ENCODE measurements at regions not wholly inside any gene's neighbourhood (a gene's known extent, or its start where the extent isn't known, plus 50 kb on each side); places are given as distances from the start of the nearest gene placed in this dataset.

GRCh38 chr1:209073879-209074278 lies 509.6 kb upstream of the CAMK1G start:
- no peak overlapping the region for H3K4me3 ChIP-seq
- DNase-seq = no peak
- no peaks in the 10 kb centered on the region for H3K4me1 ChIP-seq (ENCODE audit: insufficient read depth)
- intact Hi-C loops (cut with DNase I) = no loop called here
- no peaks in the 10 kb centered on the region for H3K9me3 ChIP-seq
- H3K36me3 ChIP-seq = no peaks in the 10 kb centered on the region
- TF ChIP-seq POLR2A (IDR thresholded peaks at IDR 0.05) (no peak), CTCF (IDR thresholded peaks at IDR 0.05) (no peak), EP300 (IDR thresholded peaks at IDR 0.05) (no peak)
- no peaks in the 10 kb centered on the region for H3K27me3 ChIP-seq
- no peak overlapping the region for H3K27ac ChIP-seq

GRCh38 chr1:209074575-209075250 lies 508.8 kb upstream of the CAMK1G start:
- H3K9me3 ChIP-seq = no peaks in the 10 kb centered on the region
- no peaks in the 10 kb centered on the region for H3K4me1 ChIP-seq (ENCODE audit: insufficient read depth)
- no peaks in the 10 kb centered on the region for H3K27me3 ChIP-seq
- no peak overlapping the region for H3K27ac ChIP-seq
- intact Hi-C loops (cut with DNase I) = no loop called here
- no peak for DNase-seq
- TF ChIP-seq POLR2A (IDR thresholded peaks at IDR 0.05) (no peak), CTCF (IDR thresholded peaks at IDR 0.05) (no peak), EP300 (IDR thresholded peaks at IDR 0.05) (no peak)
- H3K36me3 ChIP-seq = no peaks in the 10 kb centered on the region
- H3K4me3 ChIP-seq = no peak overlapping the region

- TF ChIP-seq CTCF (IDR thresholded peaks at IDR 0.05) (no peak), EP300 (IDR thresholded peaks at IDR 0.05) (no peak), POLR2A (IDR thresholded peaks at IDR 0.05) (no peak)
- intact Hi-C loops (cut with DNase I) = no loop called here
- Histone ChIP-seq H3K27me3 (no peaks in the 10 kb centered on the region), H3K4me1 (ENCODE audit: insufficient read depth) (no peaks in the 10 kb centered on the region), H3K36me3 (no peaks in the 10 kb centered on the region), H3K27ac (no peak overlapping the region), H3K9me3 (no peaks in the 10 kb centered on the region), H3K4me3 (no peak overlapping the region)
- WGBS, 3 donors = 93 to 96% (median 94%) methylated on average over 3 of the region's 3 CpGs
- no peak for DNase-seq
Observed at GRCh38 chr1:209076688-209077087, 506.8 kb upstream of the CAMK1G start.

GRCh38 chr1:209080170-209080781 lies 503.2 kb upstream of the CAMK1G start:
- intact Hi-C loops (cut with DNase I) = no loop called here
- Histone ChIP-seq H3K4me1 (ENCODE audit: insufficient read depth) (no peaks in the 10 kb centered on the region), H3K27me3 (no peaks in the 10 kb centered on the region), H3K4me3 (no peak overlapping the region), H3K9me3 (no peaks in the 10 kb centered on the region), H3K27ac (no peak overlapping the region), H3K36me3 (no peaks in the 10 kb centered on the region)
- 57 to 68% (median 67%) methylated on average over 5 of the region's 5 CpGs for WGBS, 3 donors
- no peak for DNase-seq
- no peak for TF ChIP-seq POLR2A (IDR thresholded peaks at IDR 0.05)
- no peak for TF ChIP-seq EP300 (IDR thresholded peaks at IDR 0.05)
- no peak for TF ChIP-seq CTCF (IDR thresholded peaks at IDR 0.05)
